ENCODE measurements at regions not wholly inside any gene's neighbourhood (a gene's known extent, or its start where the extent isn't known, plus 50 kb on each side); places are given as distances from the start of the nearest gene placed in this dataset.

DNA sequence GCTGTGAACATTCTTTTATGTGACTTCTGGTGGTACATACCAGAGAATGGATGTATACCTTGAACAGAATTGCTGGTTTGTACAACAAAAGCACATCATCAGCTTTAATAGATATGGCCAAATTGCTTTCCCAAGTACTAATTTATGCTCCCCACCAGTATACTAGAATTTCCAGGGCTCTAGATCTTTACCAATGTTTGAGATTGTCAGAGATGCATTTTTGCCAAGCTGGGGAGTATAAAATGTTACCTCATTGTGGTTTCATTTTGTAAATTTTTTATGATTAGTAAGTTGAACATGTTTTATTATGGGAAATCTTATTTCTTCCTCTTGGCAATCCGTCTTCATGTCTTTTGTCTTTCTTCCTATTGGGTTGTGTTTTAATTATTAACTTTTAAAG, 179.9 kb upstream of the TMEM106B start:
- H3K9me3 ChIP-seq (ENCODE audit: low read length): no peaks in the 10 kb centered on the region
- no peaks in the 10 kb centered on the region for H3K79me2 ChIP-seq (ENCODE audit: low read length)
- H2AFZ ChIP-seq (ENCODE audit: low read length): no peak overlapping the region

GRCh38 chr7:12031638-12032037, 179.5 kb upstream of the TMEM106B start:
- no peak overlapping the region for H2AFZ ChIP-seq (ENCODE audit: low read length)
- peak; percentile 82 for ATAC-seq

More for the DNA sequence above, 179.9 kb upstream of the TMEM106B start:
- BruUV-seq (replicated peaks): no TSS peak
- no peak for DNase-seq
- ChIA-PET POLR2A (ENCODE audit: unreplicated experiment) (no interaction called here), CTCF (no interaction called here)
- intact Hi-C loops (cut with micrococcal nuclease): no loop called here
- no peaks in the 10 kb centered on the region for H3F3A ChIP-seq (ENCODE audit: low read length, unreplicated experiment)
- no peaks in the 10 kb centered on the region for H4K20me1 ChIP-seq (ENCODE audit: low read length)
- TF ChIP-seq EZH2 (IDR thresholded peaks at IDR 0.05; ENCODE audit: low read length, unreplicated experiment) (no peak), CTCF (conservative IDR thresholded peaks at IDR 0.05; ENCODE audit: low read depth, low read length) (no peak), EZH2phosphoT487 (IDR thresholded peaks at IDR 0.05; ENCODE audit: borderline replicate concordance, low read length) (no peak)
- no peak overlapping the region for H3K9ac ChIP-seq (ENCODE audit: low read length)
- H3K27ac ChIP-seq (ENCODE audit: low read length): no peak overlapping the region
- no peak for ATAC-seq
- no peaks in the 10 kb centered on the region for H3K27me3 ChIP-seq (ENCODE audit: low read length)
- H3K36me3 ChIP-seq (ENCODE audit: low read depth, low read length): no peaks in the 10 kb centered on the region
- no peak overlapping the region for H3K4me2 ChIP-seq (ENCODE audit: low read length)
- peaks cover 8% of the 10 kb centered on the region; the same call in 1 of the 2 replicates for H3K4me1 ChIP-seq (ENCODE audit: insufficient read depth, low read length)
- no peak overlapping the region for H3K4me3 ChIP-seq (ENCODE audit: low read length)
- H3K9me2 ChIP-seq (replicated peaks; ENCODE audit: low read length): no peaks in the 10 kb centered on the region

More at GRCh38 chr7:12031638-12032037, 179.5 kb upstream of the TMEM106B start:
- Histone ChIP-seq H3K4me3 (ENCODE audit: low read length) (no peak overlapping the region), H3K9me2 (replicated peaks; ENCODE audit: low read length) (no peaks in the 10 kb centered on the region), H3F3A (ENCODE audit: low read length, unreplicated experiment) (no peaks in the 10 kb centered on the region), H3K79me2 (ENCODE audit: low read length) (no peaks in the 10 kb centered on the region), H4K20me1 (ENCODE audit: low read length) (no peaks in the 10 kb centered on the region), H3K27ac (ENCODE audit: low read length) (no peak overlapping the region), H3K4me2 (ENCODE audit: low read length) (no peak overlapping the region), H3K36me3 (ENCODE audit: low read depth, low read length) (no peaks in the 10 kb centered on the region), H3K9me3 (ENCODE audit: low read length) (no peaks in the 10 kb centered on the region), H3K4me1 (ENCODE audit: insufficient read depth, low read length) (peaks cover 8% of the 10 kb centered on the region; the same call in 1 of the 2 replicates), H3K27me3 (ENCODE audit: low read length) (no peaks in the 10 kb centered on the region), H3K9ac (ENCODE audit: low read length) (no peak overlapping the region)
- no peak for TF ChIP-seq EZH2 (IDR thresholded peaks at IDR 0.05; ENCODE audit: low read length, unreplicated experiment)
- no peak for TF ChIP-seq EZH2phosphoT487 (IDR thresholded peaks at IDR 0.05; ENCODE audit: borderline replicate concordance, low read length)
- no peak for TF ChIP-seq CTCF (conservative IDR thresholded peaks at IDR 0.05; ENCODE audit: low read depth, low read length)
- POLR2A ChIA-PET (ENCODE audit: unreplicated experiment): no interaction called here
- intact Hi-C loops (cut with micrococcal nuclease): no loop called here
- CTCF ChIA-PET: no interaction called here
- BruUV-seq (replicated peaks): no TSS peak
- DNase-seq: peak; percentile 71

All from PC-3 (cell line).